ENCODE measurements at regions not wholly inside any gene's neighbourhood (a gene's known extent, or its start where the extent isn't known, plus 50 kb on each side); places are given as distances from the start of the nearest gene placed in this dataset.

- Histone ChIP-seq H3K36me3 (ENCODE audit: control insufficient read depth, low read depth, low read length) (no peaks in the 10 kb centered on the region), H3K4me1 (ENCODE audit: control insufficient read depth, low read depth, low read length) (no peaks in the 10 kb centered on the region), H3K4me3 (ENCODE audit: low read length) (no peak overlapping the region), H3K9me3 (ENCODE audit: control insufficient read depth, low read depth, low read length) (no peaks in the 10 kb centered on the region), H3K9ac (ENCODE audit: low read length) (no peak overlapping the region), H3K27ac (ENCODE audit: low read length) (no peak overlapping the region), H3K27me3 (ENCODE audit: control insufficient read depth, insufficient read depth, low read length) (no peaks in the 10 kb centered on the region)
Measured at GRCh38 chr15:97168704-97169475, 791.6 kb upstream of the ARRDC4 start.

- Histone ChIP-seq H3K9ac (ENCODE audit: low read length) (no peak overlapping the region), H3K4me1 (ENCODE audit: control insufficient read depth, low read depth, low read length) (no peaks in the 10 kb centered on the region), H3K4me3 (ENCODE audit: low read length) (no peak overlapping the region), H3K27me3 (ENCODE audit: control insufficient read depth, insufficient read depth, low read length) (no peaks in the 10 kb centered on the region), H3K9me3 (ENCODE audit: control insufficient read depth, low read depth, low read length) (no peaks in the 10 kb centered on the region), H3K27ac (ENCODE audit: low read length) (no peak overlapping the region), H3K36me3 (ENCODE audit: control insufficient read depth, low read depth, low read length) (no peaks in the 10 kb centered on the region)
Measured at GRCh38 chr15:97171556-97171955, 788.9 kb upstream of the ARRDC4 start.

- Histone ChIP-seq H3K4me3 (ENCODE audit: low read length) (no peak overlapping the region), H3K9ac (ENCODE audit: low read length) (no peak overlapping the region), H3K4me1 (ENCODE audit: control insufficient read depth, low read depth, low read length) (peaks cover 13% of the 10 kb centered on the region), H3K9me3 (ENCODE audit: control insufficient read depth, low read depth, low read length) (no peaks in the 10 kb centered on the region), H3K36me3 (ENCODE audit: control insufficient read depth, low read depth, low read length) (no peaks in the 10 kb centered on the region), H3K27me3 (ENCODE audit: control insufficient read depth, insufficient read depth, low read length) (no peaks in the 10 kb centered on the region), H3K27ac (ENCODE audit: low read length) (no peak overlapping the region)
Measured at GRCh38 chr15:97174886-97175540, 785.5 kb upstream of the ARRDC4 start.

GRCh38 chr15:97177151-97177577 is 783.3 kb upstream of the ARRDC4 start:
- Histone ChIP-seq H3K9me3 (ENCODE audit: control insufficient read depth, low read depth, low read length) (no peaks in the 10 kb centered on the region), H3K27ac (ENCODE audit: low read length) (no peak overlapping the region), H3K4me1 (ENCODE audit: control insufficient read depth, low read depth, low read length) (peaks cover 13% of the 10 kb centered on the region), H3K27me3 (ENCODE audit: control insufficient read depth, insufficient read depth, low read length) (no peaks in the 10 kb centered on the region), H3K4me3 (ENCODE audit: low read length) (no peak overlapping the region), H3K9ac (ENCODE audit: low read length) (no peak overlapping the region), H3K36me3 (ENCODE audit: control insufficient read depth, low read depth, low read length) (no peaks in the 10 kb centered on the region)

- H3K4me1 ChIP-seq (ENCODE audit: control insufficient read depth, low read depth, low read length) = peaks cover 3% of the 10 kb centered on the region
- no peak overlapping the region for H3K9ac ChIP-seq (ENCODE audit: low read length)
- H3K36me3 ChIP-seq (ENCODE audit: control insufficient read depth, low read depth, low read length) = no peaks in the 10 kb centered on the region
- no peaks in the 10 kb centered on the region for H3K27me3 ChIP-seq (ENCODE audit: control insufficient read depth, insufficient read depth, low read length)
- no peak overlapping the region for H3K4me3 ChIP-seq (ENCODE audit: low read length)
- H3K9me3 ChIP-seq (ENCODE audit: control insufficient read depth, low read depth, low read length) = no peaks in the 10 kb centered on the region
- no peak overlapping the region for H3K27ac ChIP-seq (ENCODE audit: low read length)
Measured at GRCh38 chr15:97182581-97182980, 777.9 kb upstream of the ARRDC4 start.

- Histone ChIP-seq H3K4me1 (ENCODE audit: control insufficient read depth, low read depth, low read length) (no peaks in the 10 kb centered on the region), H3K4me3 (ENCODE audit: low read length) (no peak overlapping the region), H3K36me3 (ENCODE audit: control insufficient read depth, low read depth, low read length) (no peaks in the 10 kb centered on the region), H3K9me3 (ENCODE audit: control insufficient read depth, low read depth, low read length) (no peaks in the 10 kb centered on the region), H3K9ac (ENCODE audit: low read length) (no peak overlapping the region), H3K27ac (ENCODE audit: low read length) (no peak overlapping the region), H3K27me3 (ENCODE audit: control insufficient read depth, insufficient read depth, low read length) (no peaks in the 10 kb centered on the region)
Measured at GRCh38 chr15:97189162-97189780, 771.2 kb upstream of the ARRDC4 start.

GRCh38 chr15:97194750-97195149 is 765.8 kb upstream of the ARRDC4 start:
- no peaks in the 10 kb centered on the region for H3K27me3 ChIP-seq (ENCODE audit: control insufficient read depth, insufficient read depth, low read length)
- H3K4me3 ChIP-seq (ENCODE audit: low read length) = no peak overlapping the region
- H3K4me1 ChIP-seq (ENCODE audit: control insufficient read depth, low read depth, low read length) = peaks cover 10% of the 10 kb centered on the region
- no peak overlapping the region for H3K9ac ChIP-seq (ENCODE audit: low read length)
- no peak overlapping the region for H3K27ac ChIP-seq (ENCODE audit: low read length)
- no peaks in the 10 kb centered on the region for H3K36me3 ChIP-seq (ENCODE audit: control insufficient read depth, low read depth, low read length)
- H3K9me3 ChIP-seq (ENCODE audit: control insufficient read depth, low read depth, low read length) = no peaks in the 10 kb centered on the region

GRCh38 chr15:97196048-97197014 is 764.2 kb upstream of the ARRDC4 start:
- Histone ChIP-seq H3K27me3 (ENCODE audit: control insufficient read depth, insufficient read depth, low read length) (no peaks in the 10 kb centered on the region), H3K9ac (ENCODE audit: low read length) (no peak overlapping the region), H3K4me1 (ENCODE audit: control insufficient read depth, low read depth, low read length) (peaks cover 10% of the 10 kb centered on the region), H3K27ac (ENCODE audit: low read length) (no peak overlapping the region), H3K36me3 (ENCODE audit: control insufficient read depth, low read depth, low read length) (no peaks in the 10 kb centered on the region), H3K9me3 (ENCODE audit: control insufficient read depth, low read depth, low read length) (no peaks in the 10 kb centered on the region), H3K4me3 (ENCODE audit: low read length) (no peak overlapping the region)

- H3K9me3 ChIP-seq (ENCODE audit: control insufficient read depth, low read depth, low read length) = no peaks in the 10 kb centered on the region
Measured at GRCh38 chr15:97199393-97200051, 761.0 kb upstream of the ARRDC4 start.

GRCh38 chr15:97200161-97200560 is 760.3 kb upstream of the ARRDC4 start:
- Histone ChIP-seq H3K4me1 (ENCODE audit: control insufficient read depth, low read depth, low read length) (peaks cover 10% of the 10 kb centered on the region), H3K27me3 (ENCODE audit: control insufficient read depth, insufficient read depth, low read length) (no peaks in the 10 kb centered on the region), H3K36me3 (ENCODE audit: control insufficient read depth, low read depth, low read length) (no peaks in the 10 kb centered on the region), H3K4me3 (ENCODE audit: low read length) (no peak overlapping the region), H3K9ac (ENCODE audit: low read length) (no peak overlapping the region), H3K9me3 (ENCODE audit: control insufficient read depth, low read depth, low read length) (no peaks in the 10 kb centered on the region), H3K27ac (ENCODE audit: low read length) (no peak overlapping the region)

More at GRCh38 chr15:97199393-97200051, 761.0 kb upstream of the ARRDC4 start:
- H3K4me1 ChIP-seq (ENCODE audit: control insufficient read depth, low read depth, low read length) = peaks cover 10% of the 10 kb centered on the region
- no peak overlapping the region for H3K9ac ChIP-seq (ENCODE audit: low read length)
- H3K4me3 ChIP-seq (ENCODE audit: low read length) = no peak overlapping the region
- H3K36me3 ChIP-seq (ENCODE audit: control insufficient read depth, low read depth, low read length) = no peaks in the 10 kb centered on the region
- no peak overlapping the region for H3K27ac ChIP-seq (ENCODE audit: low read length)
- no peaks in the 10 kb centered on the region for H3K27me3 ChIP-seq (ENCODE audit: control insufficient read depth, insufficient read depth, low read length)

Data from iPS-18a (cell line).